HEK293 (cell line): ENCODE measurements at regions not wholly inside any gene's neighbourhood (a gene's known extent, or its start where the extent isn't known, plus 50 kb on each side); places are given as distances from the start of the nearest gene placed in this dataset.
"Not testable (repeated sequence)": the region's sequence is repeated elsewhere in the genome, so short reads cannot be mapped to it uniquely, and the experiment has no call there.

ENCODE experiments used
- CTCF ChIA-PET: fragments of 350-600 bp; formaldehyde crosslinking; extraction: SDS; loops from one replicate; lab custom pipeline; 2021; ENCODE audit warnings: antibody characterized with exemption; lab: Yijun Ruan, JAX
- POLR2A ChIA-PET: fragments of 300-600 bp; formaldehyde crosslinking; extraction: SDS; loops from one replicate; lab custom pipeline; 2020; ENCODE audit warnings: antibody characterized with exemption, inconsistent platforms; lab: Yijun Ruan, JAX
- H3K27ac ChIP-seq: fragments of 200-500 bp; sonication (Bioruptor generic); 2 replicates; pipeline ENCODE4 v1.5.1; 2014; ENCODE audit warnings: low read depth, low read length, control low read depth, inconsistent platforms; ENCODE audit errors: extremely low read depth
- H3K36me3 ChIP-seq, 2 experiments: fragments of 200-500 bp in 1 of 2; sonication (Bioruptor generic) in 1 of 2; 1 replicate in 1 of 2; 2 replicates in 1 of 2; pipeline ENCODE4 v1.5.1; 2014 to 2017; ENCODE audit warnings: inconsistent platforms in 2 of 2, low read length in 2 of 2; ENCODE audit not compliant: control insufficient read depth in 2 of 2, insufficient read depth in 1 of 2
- H3K4me1 ChIP-seq: fragments of 200-500 bp; sonication (Bioruptor generic); 2 replicates; pipeline ENCODE4 v1.5.1; 2014; ENCODE audit warnings: mild to moderate bottlenecking, low read length, inconsistent platforms; ENCODE audit not compliant: control insufficient read depth, insufficient read depth
- H3K4me3 ChIP-seq: 2 replicates; pipeline ENCODE4 v1.5.1; 2011; ENCODE audit warnings: low read depth, mild to moderate bottlenecking, control low read depth, low read length, moderate library complexity
- H3K9me3 ChIP-seq: fragments of 200-500 bp; sonication (Bioruptor generic); 2 replicates; pipeline ENCODE4 v1.5.1; 2014; ENCODE audit warnings: low read depth, low read length, inconsistent platforms; ENCODE audit not compliant: control insufficient read depth, insufficient read depth
- ATF2 ChIP-seq: fragments of 450-650 bp; formaldehyde crosslinking; IDR thresholded peaks from 2 replicates; pipeline ENCODE4 v1.5.1; 2016; ENCODE audit warnings: missing biosample characterization, missing genetic modification characterization, low read depth
- SP2 ChIP-seq: fragments of 450-650 bp; formaldehyde crosslinking; IDR thresholded peaks from 2 replicates; pipeline ENCODE4 v1.5.1; 2016; ENCODE audit warnings: missing biosample characterization, missing genetic modification characterization
- SP3 ChIP-seq: fragments of 450-650 bp; formaldehyde crosslinking; IDR thresholded peaks from 2 replicates; pipeline ENCODE4 v1.5.1; 2016; ENCODE audit warnings: missing biosample characterization, missing genetic modification characterization
- ZBTB17 ChIP-seq: fragments of 450-650 bp; formaldehyde crosslinking; IDR thresholded peaks from 2 replicates; pipeline ENCODE4 v1.5.1; 2016; ENCODE audit warnings: missing biosample characterization, missing genetic modification characterization
- ZBTB26 ChIP-seq: fragments of 450-650 bp; formaldehyde crosslinking; optimal IDR thresholded peaks from 2 replicates; pipeline ENCODE3; 2016; ENCODE audit warnings: missing biosample characterization, mild to moderate bottlenecking, missing genetic modification characterization
- ZNF157 ChIP-seq: fragments of 450-650 bp; formaldehyde crosslinking; IDR thresholded peaks from 2 replicates; pipeline ENCODE4 v1.5.1; 2016; ENCODE audit warnings: missing biosample characterization, missing genetic modification characterization
- ZNF16 ChIP-seq: fragments of 450-650 bp; formaldehyde crosslinking; IDR thresholded peaks from 2 replicates; pipeline ENCODE4 v1.5.1; 2016; ENCODE audit warnings: low read depth, missing biosample characterization, missing genetic modification characterization
- ZNF26 ChIP-seq: fragments of 450-650 bp; formaldehyde crosslinking; IDR thresholded peaks from 2 replicates; pipeline ENCODE4 v1.5.1; 2016; ENCODE audit warnings: missing biosample characterization, missing genetic modification characterization
- ZNF335 ChIP-seq: fragments of 450-650 bp; formaldehyde crosslinking; conservative IDR thresholded peaks from 2 replicates; pipeline ENCODE4 v1.5.1; 2016; ENCODE audit warnings: missing biosample characterization, missing genetic modification characterization
- ZNF488 ChIP-seq: fragments of 450-650 bp; formaldehyde crosslinking; IDR thresholded peaks from 2 replicates; pipeline ENCODE4 v1.5.1; 2016; ENCODE audit warnings: missing biosample characterization, missing genetic modification characterization
- ZNF510 ChIP-seq: fragments of 450-650 bp; formaldehyde crosslinking; IDR thresholded peaks from 2 replicates; pipeline ENCODE4 v1.5.1; 2018; ENCODE audit warnings: mild to moderate bottlenecking, missing genetic modification characterization, missing biosample characterization; ENCODE audit not compliant: insufficient replicate concordance
- ZNF529 ChIP-seq: fragments of 450-650 bp; formaldehyde crosslinking; IDR thresholded peaks from 2 replicates; pipeline ENCODE4 v1.5.1; 2017; ENCODE audit warnings: missing genetic modification characterization, missing biosample characterization; ENCODE audit not compliant: insufficient replicate concordance
- ZNF549 ChIP-seq: fragments of 450-650 bp; IDR thresholded peaks from 2 replicates; pipeline ENCODE4 v1.5.1; 2018; ENCODE audit warnings: missing biosample characterization, missing genetic modification characterization, mild to moderate bottlenecking, inconsistent platforms, moderate library complexity
- ZNF624 ChIP-seq: fragments of 450-650 bp; formaldehyde crosslinking; IDR thresholded peaks from 2 replicates; pipeline ENCODE4 v1.5.1; 2017; ENCODE audit warnings: missing biosample characterization, missing genetic modification characterization
- ZNF707 ChIP-seq: fragments of 450-650 bp; formaldehyde crosslinking; IDR thresholded peaks from 2 replicates; pipeline ENCODE4 v1.5.1; 2016; ENCODE audit warnings: missing biosample characterization, missing genetic modification characterization
- ZNF776 ChIP-seq: fragments of 450-650 bp; formaldehyde crosslinking; IDR thresholded peaks from 2 replicates; pipeline ENCODE4 v1.5.0; 2017; ENCODE audit warnings: missing biosample characterization, missing genetic modification characterization, borderline replicate concordance
- ZNF785 ChIP-seq: fragments of 450-650 bp; formaldehyde crosslinking; IDR thresholded peaks from 2 replicates; pipeline ENCODE4 v1.5.1; 2016; ENCODE audit warnings: missing biosample characterization, missing genetic modification characterization
- ZSCAN30 ChIP-seq: fragments of 450-650 bp; IDR thresholded peaks from 2 replicates; pipeline ENCODE4 v1.5.1; 2018; ENCODE audit warnings: missing biosample characterization, mild to moderate bottlenecking, missing genetic modification characterization, moderate library complexity

GRCh38 chr11:97622795-97623194, 1233.0 kb downstream of the JRKL start:
- no peak overlapping the region for H3K27ac ChIP-seq
- no peak overlapping the region for H3K4me3 ChIP-seq
- H3K36me3 ChIP-seq, result no peaks in the 10 kb centered on the region
- ChIA-PET POLR2A (no interaction called here), CTCF (no interaction called here)
- TF ChIP-seq ZNF785 (tag by site-specific recombination), result no peak
- TF ChIP-seq ZNF776, result no peak
- no peak for TF ChIP-seq ZNF529
- TF ChIP-seq ZNF549, result no peak
- H3K4me1 ChIP-seq, result no peaks in the 10 kb centered on the region
- H3K9me3 ChIP-seq, result no peaks in the 10 kb centered on the region

GRCh38 chr11:97636741-97637140, 1246.9 kb downstream of the JRKL start:
- H3K4me3 ChIP-seq, CTCF ChIA-PET, H3K9me3 ChIP-seq, H3K27ac ChIP-seq, H3K4me1 ChIP-seq, POLR2A ChIA-PET, H3K36me3 ChIP-seq: not testable (repeated sequence)

- ChIA-PET CTCF (no interaction called here), POLR2A (no interaction called here)
- Histone ChIP-seq H3K36me3 (no peaks in the 10 kb centered on the region), H3K9me3 (no peaks in the 10 kb centered on the region), H3K4me3 (no peak overlapping the region), H3K27ac (no peak overlapping the region), H3K4me1 (no peaks in the 10 kb centered on the region)
- TF ChIP-seq ZNF26 (tag by site-specific recombination) (no peak), SP2 (no peak), ZNF510 (no peak), ZSCAN30 (tag by site-specific recombination) (no peak), ZBTB26 (tag by site-specific recombination) (no peak), SP3 (tag by site-specific recombination) (no peak), ZNF16 (tag by site-specific recombination) (no peak), ZNF488 (tag by site-specific recombination) (no peak), ZNF707 (tag by site-specific recombination) (no peak), ATF2 (tag by site-specific recombination) (no peak), ZNF335 (no peak), ZNF157 (tag by site-specific recombination) (no peak), ZBTB17 (tag by site-specific recombination) (no peak), ZNF624 (tag by site-specific recombination) (no peak)
Measured at GRCh38 chr11:97637701-97638100, 1247.9 kb downstream of the JRKL start.
